ENCODE measurements at regions not wholly inside any gene's neighbourhood (a gene's known extent, or its start where the extent isn't known, plus 50 kb on each side); places are given as distances from the start of the nearest gene placed in this dataset.

DNA sequence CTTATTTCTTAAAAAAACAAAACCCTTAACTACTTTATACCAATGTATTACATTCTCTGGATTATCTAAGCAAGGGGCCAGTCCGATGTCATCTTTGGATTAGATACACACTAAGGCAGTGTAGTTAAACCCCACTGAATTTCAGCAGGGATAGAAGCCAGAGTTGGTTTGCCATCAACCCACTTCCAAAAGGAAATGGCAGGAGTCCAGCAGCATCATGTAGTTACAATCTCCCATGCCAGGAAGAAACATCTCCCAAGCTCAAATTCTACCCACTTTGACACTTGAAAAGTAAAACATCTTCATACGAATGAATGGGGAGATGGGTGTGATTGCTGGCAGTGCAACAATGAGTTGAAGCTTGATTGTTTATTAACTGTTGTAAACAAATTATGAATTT lies 203.5 kb upstream of the PLXNC1 start:
- no peak for DNase-seq

GRCh38 chr12:93946542-93947150 lies 201.7 kb upstream of the PLXNC1 start:
- DNase-seq: no peak

GRCh38 chr12:93947486-93947885 lies 200.9 kb upstream of the PLXNC1 start:
- no peak for DNase-seq

DNA sequence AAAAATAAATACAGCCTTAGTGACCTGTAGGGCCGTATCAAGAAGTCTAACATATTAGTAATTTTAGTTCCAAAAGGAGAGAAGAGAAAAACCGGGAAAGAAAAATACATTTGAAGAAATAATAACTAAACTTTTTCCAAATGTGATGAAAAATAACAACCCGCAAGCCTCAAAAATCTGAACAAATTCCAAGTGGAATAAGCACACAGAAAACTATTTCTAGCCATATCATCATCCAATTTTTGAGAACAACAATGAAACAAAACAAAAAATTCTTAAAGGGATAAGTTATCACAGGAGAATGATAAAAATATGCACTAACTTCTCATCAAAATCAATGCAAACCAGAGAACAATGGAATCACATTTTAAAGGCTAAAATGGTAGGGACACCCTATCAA lies 198.1 kb upstream of the PLXNC1 start:
- DNase-seq: no peak

DNA sequence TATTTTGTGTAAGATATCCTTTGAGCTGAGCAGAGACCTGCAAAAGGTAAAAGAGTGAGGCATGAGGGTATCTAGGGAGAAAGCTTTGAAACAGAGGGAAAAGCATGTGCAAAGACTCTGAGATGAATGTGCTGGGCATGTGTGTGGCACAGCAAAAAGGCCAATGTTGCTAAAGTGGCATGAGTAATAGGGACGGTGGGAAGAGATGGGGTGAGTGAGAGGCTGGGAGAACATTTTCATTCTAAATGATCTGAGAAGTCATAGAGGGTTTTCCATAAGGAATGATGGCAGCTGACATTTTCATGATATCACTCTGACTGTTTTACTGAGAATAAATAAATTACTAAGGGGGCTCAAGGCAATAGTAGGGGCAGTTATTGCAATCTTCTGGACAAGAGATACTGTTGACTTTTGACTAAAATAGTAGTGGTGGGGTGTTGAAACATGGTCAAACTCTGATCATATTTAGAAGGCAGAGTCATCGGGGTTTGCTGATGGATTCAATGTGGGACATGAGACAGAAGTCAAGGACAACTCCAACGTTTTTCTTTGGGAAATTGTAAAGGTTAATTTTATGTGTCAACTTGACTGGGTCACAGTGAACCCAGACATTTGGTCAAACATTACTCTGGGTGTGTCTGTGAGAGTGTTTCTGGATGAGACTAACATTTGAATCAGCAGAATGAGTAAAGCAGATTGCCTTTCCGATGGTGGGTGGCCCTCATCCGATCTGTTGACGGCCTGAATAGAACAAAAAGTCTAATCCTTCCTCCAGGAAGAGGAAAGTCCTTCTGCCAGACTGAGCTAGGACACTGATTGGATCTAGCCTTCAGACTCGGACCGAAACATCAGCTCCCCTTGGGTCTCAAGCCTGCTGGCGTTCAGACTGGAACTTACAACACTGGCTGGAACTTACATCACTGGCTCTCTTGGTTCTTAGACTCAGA lies 193.9 kb upstream of the PLXNC1 start:
- DNase-seq: no peak

- DNase-seq: no peak
Observed at GRCh38 chr12:93956551-93956950, 191.8 kb upstream of the PLXNC1 start.

- no peak for DNase-seq
Observed at GRCh38 chr12:93957168-93957567, 191.2 kb upstream of the PLXNC1 start.

DNA sequence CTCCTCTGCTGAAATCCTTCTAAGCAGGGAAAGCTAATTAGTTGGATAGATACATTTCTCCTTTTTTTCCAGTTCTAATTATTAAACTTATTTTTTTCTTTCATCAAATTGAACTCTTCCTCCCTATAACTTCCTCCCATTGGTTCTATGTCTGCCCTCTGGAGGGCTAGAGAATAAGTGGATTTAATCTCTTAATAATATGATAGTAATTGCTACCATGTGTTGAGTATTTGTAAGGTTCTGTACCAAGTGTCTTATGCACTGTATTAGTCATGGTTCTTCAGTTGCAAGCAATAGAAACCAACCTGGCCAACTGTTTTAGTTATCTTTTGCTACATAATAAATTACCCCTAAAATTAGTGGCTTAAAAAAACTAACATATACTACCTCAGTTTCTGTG lies 190.5 kb upstream of the PLXNC1 start:
- DNase-seq: no peak

DNA sequence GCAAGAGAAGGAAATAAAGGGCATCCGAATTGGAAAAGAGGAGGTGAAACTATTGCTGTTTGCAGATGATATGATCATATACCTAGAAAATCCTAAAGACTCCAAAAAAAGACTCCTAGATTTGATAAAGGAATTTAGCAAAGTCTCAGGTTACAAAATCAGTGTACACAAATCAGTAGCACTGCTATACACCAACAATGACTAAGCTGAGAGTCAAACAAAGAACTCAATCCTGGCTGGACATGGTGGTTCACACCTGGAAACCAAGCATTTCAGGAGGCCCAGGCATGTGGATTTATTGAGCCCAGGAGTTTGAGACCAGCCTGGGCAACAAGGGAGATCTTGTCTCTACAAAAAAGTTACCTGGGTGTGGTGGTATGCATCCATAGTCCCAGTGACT lies 188.7 kb upstream of the PLXNC1 start:
- DNase-seq: no peak

DNA sequence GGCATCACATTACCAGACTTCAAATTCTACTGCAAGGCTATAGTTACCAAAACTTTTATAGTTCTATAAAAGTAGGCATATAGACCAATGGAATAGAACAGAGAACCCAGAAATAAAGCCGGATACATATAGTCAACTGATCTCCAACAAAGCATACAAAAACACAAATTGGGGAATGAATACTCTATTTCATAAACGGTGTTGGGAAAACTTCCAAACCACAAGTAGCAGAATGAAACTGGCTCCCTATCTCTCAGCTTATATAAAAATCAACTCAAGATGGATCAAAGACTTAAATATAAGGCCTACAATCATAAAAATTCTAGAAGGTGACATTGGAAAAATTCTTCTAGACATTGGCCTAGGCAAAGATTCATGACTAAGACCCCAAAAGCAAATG lies 187.9 kb upstream of the PLXNC1 start:
- no peak for DNase-seq

GRCh38 chr12:93962336-93962735 lies 186.0 kb upstream of the PLXNC1 start:
- DNase-seq: no peak

DNA sequence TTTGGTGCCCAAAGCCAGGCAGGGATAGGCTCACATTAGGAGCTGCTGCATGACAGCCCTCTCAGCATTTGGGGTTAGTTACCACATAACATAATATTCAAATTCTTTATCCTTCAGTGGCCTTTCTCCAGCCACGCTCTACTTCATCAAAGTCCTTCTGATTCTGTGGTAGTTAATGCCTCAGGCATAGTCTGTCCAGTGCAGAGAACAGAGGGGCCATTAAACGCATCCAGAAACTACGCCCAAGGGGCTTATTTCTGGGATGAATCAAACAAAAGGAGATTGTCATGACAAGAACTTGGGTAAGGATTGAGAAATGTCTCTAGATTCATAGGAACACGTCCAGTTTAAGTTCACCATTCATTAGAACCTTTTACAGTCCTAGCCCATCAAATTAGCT lies 183.4 kb upstream of the PLXNC1 start:
- no peak for DNase-seq

- DNase-seq: no peak
Observed at GRCh38 chr12:93966516-93967133, 181.8 kb upstream of the PLXNC1 start.

DNA sequence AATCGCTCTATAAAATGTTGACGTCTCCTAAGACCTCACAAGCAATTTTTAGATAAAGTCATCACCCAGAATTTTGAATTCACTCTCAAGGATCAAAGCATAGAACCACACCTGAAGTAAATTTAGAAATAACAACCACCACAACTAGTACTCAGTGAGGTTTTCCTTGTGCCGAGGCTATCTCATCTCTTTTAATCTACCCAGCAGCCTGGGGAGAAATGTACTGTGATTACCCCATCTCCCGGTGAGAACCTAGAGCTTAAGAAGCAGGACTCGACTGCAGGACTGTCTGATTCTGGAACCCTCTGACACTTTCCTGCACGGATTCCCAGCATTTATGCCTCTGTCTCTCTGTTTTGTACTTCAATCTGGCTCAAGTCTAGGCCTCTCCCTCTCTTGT lies 180.9 kb upstream of the PLXNC1 start:
- no peak for DNase-seq

GRCh38 chr12:93968536-93969285 lies 179.7 kb upstream of the PLXNC1 start:
- no peak for DNase-seq

- DNase-seq: no peak
Observed at GRCh38 chr12:93970900-93971688, 177.3 kb upstream of the PLXNC1 start.

DNA sequence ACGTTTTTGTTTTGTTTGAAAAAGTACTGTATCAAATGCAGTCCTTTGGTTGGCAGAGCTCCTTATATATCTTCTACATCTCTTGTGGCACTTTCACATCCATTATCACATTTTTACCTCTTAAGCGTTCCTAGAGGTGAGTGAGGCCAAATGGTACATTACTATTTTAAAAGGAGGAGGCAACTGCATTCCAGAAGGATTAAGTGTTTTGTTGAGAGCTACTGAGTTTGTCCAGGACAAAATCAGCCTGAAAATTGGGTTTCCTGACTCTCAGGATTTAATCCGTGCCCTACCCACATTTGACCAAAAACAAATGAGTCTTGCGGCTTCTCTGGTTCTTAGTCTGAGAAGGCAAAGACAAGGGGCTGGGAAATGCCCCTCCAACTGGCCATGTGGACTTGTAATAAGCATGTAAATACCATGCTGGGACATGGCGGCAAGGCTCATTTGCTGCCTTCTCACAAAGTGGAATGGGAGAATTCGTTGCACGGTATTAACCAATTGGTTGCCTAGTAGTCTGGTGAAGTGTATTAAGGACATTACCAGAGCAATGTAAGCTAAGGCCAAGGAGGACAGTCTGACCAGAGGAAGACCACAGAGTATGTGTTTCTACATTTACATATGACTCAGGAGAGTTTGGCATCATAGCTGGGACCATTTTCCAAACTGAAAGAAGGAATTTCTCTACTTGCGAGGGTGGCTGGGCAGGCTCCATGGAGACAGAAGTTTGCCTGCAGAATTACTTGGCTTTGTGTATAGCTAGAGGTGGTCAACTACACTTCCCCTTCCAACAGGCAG lies 175.8 kb upstream of the PLXNC1 start:
- DNase-seq: no peak

GRCh38 chr12:93974252-93974651 lies 174.1 kb upstream of the PLXNC1 start:
- no peak for DNase-seq

DNA sequence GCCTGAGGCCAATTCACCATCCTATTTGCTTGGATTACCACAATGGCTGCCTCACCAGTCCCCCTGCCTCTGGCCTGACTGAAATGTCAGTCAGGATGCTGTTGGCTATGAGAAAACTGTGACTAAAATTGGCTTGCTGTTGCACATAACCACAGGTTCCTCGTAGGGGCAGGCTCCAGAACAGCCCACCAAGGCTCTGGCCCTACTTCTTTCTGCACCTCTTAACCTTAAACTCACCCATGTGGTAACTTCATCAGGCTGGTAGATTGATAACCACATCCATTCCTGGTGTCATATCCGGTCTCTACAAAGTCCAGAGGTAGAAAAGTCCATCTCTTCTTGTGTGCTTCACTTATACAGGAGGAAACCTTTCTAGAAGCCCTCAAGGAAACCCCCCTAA lies 172.4 kb upstream of the PLXNC1 start:
- DNase-seq: no peak

DNA sequence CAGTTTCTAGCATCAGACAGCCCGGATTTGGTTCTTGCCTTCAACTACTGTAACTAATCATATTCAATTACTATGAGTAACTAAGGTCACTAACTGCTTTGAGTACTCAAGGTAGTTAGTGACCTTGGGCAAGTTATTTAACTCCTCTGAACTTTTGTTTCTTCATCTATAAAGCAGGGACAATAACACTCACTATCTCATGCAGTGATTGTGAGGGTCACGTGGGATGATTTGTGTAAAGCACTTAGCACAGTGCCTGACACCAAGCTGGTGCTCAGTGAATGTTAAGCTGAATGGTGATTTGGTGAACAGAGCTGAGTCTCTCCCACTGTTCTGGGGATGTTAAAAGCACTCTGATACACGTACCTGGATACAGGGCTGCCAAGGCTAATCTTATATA lies 171.3 kb upstream of the PLXNC1 start:
- DNase-seq: no peak

DNA sequence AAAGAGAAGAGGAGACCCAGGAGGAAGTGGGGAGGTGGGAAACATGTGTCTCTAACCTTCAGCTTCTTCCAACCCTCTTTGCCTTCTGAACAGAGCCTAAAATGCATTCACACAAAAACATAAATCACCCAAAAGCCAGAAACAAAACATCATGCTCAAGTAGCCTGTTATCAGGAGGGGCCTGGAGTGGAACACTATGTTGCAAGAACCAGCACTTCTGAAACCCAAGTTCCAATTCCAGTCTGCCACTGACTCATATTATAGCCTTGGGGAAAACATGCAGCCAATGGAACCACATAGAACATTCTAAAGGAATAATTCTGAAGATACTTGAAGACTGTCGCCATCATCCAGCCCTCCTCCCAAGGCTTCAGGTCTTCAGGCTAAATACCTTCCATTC lies 169.8 kb upstream of the PLXNC1 start:
- DNase-seq: no peak

Data from T-helper 1 cell (primary cell).